T-helper 2 cell treated with Interferon-gamma antibody and Interleukin-4, amounts not matched to agents 5 μg/mL and 100 μg/mL, for 36 hours (primary cell): ENCODE measurements at regions not wholly inside any gene's neighbourhood (a gene's known extent, or its start where the extent isn't known, plus 50 kb on each side); places are given as distances from the start of the nearest gene placed in this dataset.
"Not testable (repeated sequence)": the region's sequence is repeated elsewhere in the genome, so short reads cannot be mapped to it uniquely, and the experiment has no call there.

Experiments
- DNase-seq: peaks from one replicate; pipeline ENCODE4 v3.0.0; 2021; ENCODE audit warnings: low spot score
- H3K27ac Mint-ChIP-seq: one replicate; pipeline ENCODE4 v1.8.0; 2021; ENCODE audit warnings: mild to moderate bottlenecking, mixed read lengths
- H3K27me3 Mint-ChIP-seq: one replicate; pipeline ENCODE4 v1.8.0; 2021; ENCODE audit warnings: low read depth, mixed read lengths
- H3K36me3 Mint-ChIP-seq: one replicate; pipeline ENCODE4 v1.8.0; 2021; ENCODE audit warnings: low read depth, mixed read lengths
- H3K4me1 Mint-ChIP-seq: one replicate; pipeline ENCODE4 v1.8.0; 2021; ENCODE audit warnings: low read depth, mixed read lengths
- H3K4me3 Mint-ChIP-seq: one replicate; pipeline ENCODE4 v1.8.0; 2022; ENCODE audit warnings: mild to moderate bottlenecking, moderate library complexity, mixed read lengths
- H3K9me3 Mint-ChIP-seq: one replicate; pipeline ENCODE4 v1.8.0; 2021; ENCODE audit warnings: mixed read lengths

GRCh38 chr5:124609685-124610084 is 136.8 kb downstream of the ZNF608 start:
- not testable (repeated sequence) for H3K4me1 Mint-ChIP-seq, H3K27me3 Mint-ChIP-seq, H3K36me3 Mint-ChIP-seq, H3K27ac Mint-ChIP-seq, H3K9me3 Mint-ChIP-seq, DNase-seq, H3K4me3 Mint-ChIP-seq

GRCh38 chr5:124606543-124606942 is 139.9 kb downstream of the ZNF608 start:
- H3K36me3 Mint-ChIP-seq: no peaks in the 10 kb centered on the region
- no peaks in the 10 kb centered on the region for H3K27me3 Mint-ChIP-seq
- H3K9me3 Mint-ChIP-seq: peaks cover 6% of the 10 kb centered on the region
- no peak overlapping the region for H3K4me3 Mint-ChIP-seq
- no peak overlapping the region for H3K27ac Mint-ChIP-seq
- no peaks in the 10 kb centered on the region for H3K4me1 Mint-ChIP-seq
- no peak for DNase-seq

- Mint-ChIP-seq H3K9me3 (peaks cover 6% of the 10 kb centered on the region), H3K36me3 (no peaks in the 10 kb centered on the region), H3K27me3 (no peaks in the 10 kb centered on the region), H3K27ac (no peak overlapping the region), H3K4me3 (no peak overlapping the region), H3K4me1 (no peaks in the 10 kb centered on the region)
- no peak for DNase-seq
These were observed 140.3 kb downstream of the ZNF608 start for GRCh38 chr5:124606093-124606492.

- DNase-seq: no peak
- Mint-ChIP-seq H3K4me3 (no peak overlapping the region), H3K4me1 (no peaks in the 10 kb centered on the region)
These were observed 140.9 kb downstream of the ZNF608 start for GRCh38 chr5:124605541-124605940.

GRCh38 chr5:124604419-124604818 is 142.0 kb downstream of the ZNF608 start:
- no peaks in the 10 kb centered on the region for H3K27me3 Mint-ChIP-seq
- H3K4me1 Mint-ChIP-seq: no peaks in the 10 kb centered on the region
- H3K9me3 Mint-ChIP-seq: peaks cover 6% of the 10 kb centered on the region
- no peak overlapping the region for H3K27ac Mint-ChIP-seq
- no peak for DNase-seq
- H3K36me3 Mint-ChIP-seq: no peaks in the 10 kb centered on the region
- no peak overlapping the region for H3K4me3 Mint-ChIP-seq

More at GRCh38 chr5:124605541-124605940, 140.9 kb downstream of the ZNF608 start:
- Mint-ChIP-seq H3K9me3 (peaks cover 6% of the 10 kb centered on the region), H3K27ac (no peak overlapping the region), H3K36me3 (no peaks in the 10 kb centered on the region), H3K27me3 (no peaks in the 10 kb centered on the region)

- DNase-seq: no peak
- no peaks in the 10 kb centered on the region for H3K36me3 Mint-ChIP-seq
- H3K27me3 Mint-ChIP-seq: no peaks in the 10 kb centered on the region
- H3K4me3 Mint-ChIP-seq: no peak overlapping the region
- peaks cover 6% of the 10 kb centered on the region for H3K9me3 Mint-ChIP-seq
- no peaks in the 10 kb centered on the region for H3K4me1 Mint-ChIP-seq
- H3K27ac Mint-ChIP-seq: no peak overlapping the region
These were observed 143.4 kb downstream of the ZNF608 start for GRCh38 chr5:124602925-124603650.

GRCh38 chr5:124599028-124599973 is 147.1 kb downstream of the ZNF608 start:
- Mint-ChIP-seq H3K27ac (no peak overlapping the region), H3K36me3 (no peaks in the 10 kb centered on the region), H3K27me3 (no peaks in the 10 kb centered on the region), H3K4me1 (no peaks in the 10 kb centered on the region), H3K4me3 (no peak overlapping the region), H3K9me3 (no peaks in the 10 kb centered on the region)
- DNase-seq: no peak

GRCh38 chr5:124596595-124597421 is 149.6 kb downstream of the ZNF608 start:
- Mint-ChIP-seq H3K36me3 (no peaks in the 10 kb centered on the region), H3K4me1 (no peaks in the 10 kb centered on the region), H3K4me3 (no peak overlapping the region), H3K27ac (no peak overlapping the region), H3K9me3 (no peaks in the 10 kb centered on the region), H3K27me3 (no peaks in the 10 kb centered on the region)
- DNase-seq: no peak

GRCh38 chr5:124593952-124594351 is 152.5 kb downstream of the ZNF608 start:
- no peaks in the 10 kb centered on the region for H3K9me3 Mint-ChIP-seq

GRCh38 chr5:124592891-124593290 is 153.5 kb downstream of the ZNF608 start:
- H3K4me3 Mint-ChIP-seq: no peak overlapping the region
- H3K4me1 Mint-ChIP-seq: no peaks in the 10 kb centered on the region
- H3K27me3 Mint-ChIP-seq: no peaks in the 10 kb centered on the region
- H3K27ac Mint-ChIP-seq: no peak overlapping the region
- H3K36me3 Mint-ChIP-seq: no peaks in the 10 kb centered on the region
- no peak for DNase-seq
- no peaks in the 10 kb centered on the region for H3K9me3 Mint-ChIP-seq

More at GRCh38 chr5:124593952-124594351, 152.5 kb downstream of the ZNF608 start:
- no peak for DNase-seq
- H3K4me3 Mint-ChIP-seq: no peak overlapping the region
- no peaks in the 10 kb centered on the region for H3K27me3 Mint-ChIP-seq
- H3K36me3 Mint-ChIP-seq: no peaks in the 10 kb centered on the region
- no peaks in the 10 kb centered on the region for H3K4me1 Mint-ChIP-seq
- no peak overlapping the region for H3K27ac Mint-ChIP-seq

GRCh38 chr5:124591583-124591982 is 154.9 kb downstream of the ZNF608 start:
- Mint-ChIP-seq H3K4me3 (no peak overlapping the region), H3K27ac (no peak overlapping the region), H3K27me3 (peaks cover 5% of the 10 kb centered on the region), H3K4me1 (no peaks in the 10 kb centered on the region), H3K36me3 (no peaks in the 10 kb centered on the region), H3K9me3 (no peaks in the 10 kb centered on the region)
- no peak for DNase-seq

- DNase-seq: no peak
- H3K9me3 Mint-ChIP-seq: no peaks in the 10 kb centered on the region
- peaks cover 7% of the 10 kb centered on the region for H3K27me3 Mint-ChIP-seq
- H3K4me3 Mint-ChIP-seq: no peak overlapping the region
- H3K4me1 Mint-ChIP-seq: no peaks in the 10 kb centered on the region
- H3K27ac Mint-ChIP-seq: no peak overlapping the region
- H3K36me3 Mint-ChIP-seq: no peaks in the 10 kb centered on the region
These were observed 155.8 kb downstream of the ZNF608 start for GRCh38 chr5:124590686-124591085.

GRCh38 chr5:124587280-124587679 is 159.2 kb downstream of the ZNF608 start:
- Mint-ChIP-seq H3K4me3 (no peak overlapping the region), H3K9me3 (no peaks in the 10 kb centered on the region), H3K27me3 (peaks cover 11% of the 10 kb centered on the region), H3K27ac (no peak overlapping the region), H3K4me1 (peaks cover 13% of the 10 kb centered on the region), H3K36me3 (no peaks in the 10 kb centered on the region)
- no peak for DNase-seq
